ENCODE measurements at regions not wholly inside any gene's neighbourhood (a gene's known extent, or its start where the extent isn't known, plus 50 kb on each side); places are given as distances from the start of the nearest gene placed in this dataset.

GRCh38 chr1:199857108-199857507, 170.4 kb upstream of the NR5A2 start:
- no peak for DNase-seq (ENCODE audit: low read depth)
- no peak for TF ChIP-seq CTCF (IDR thresholded peaks at IDR 0.05; ENCODE audit: insufficient read depth, low read depth, low read length, missing control alignments)
- no peak overlapping the region for H3K4me3 ChIP-seq (ENCODE audit: low read depth, low read length)

DNA sequence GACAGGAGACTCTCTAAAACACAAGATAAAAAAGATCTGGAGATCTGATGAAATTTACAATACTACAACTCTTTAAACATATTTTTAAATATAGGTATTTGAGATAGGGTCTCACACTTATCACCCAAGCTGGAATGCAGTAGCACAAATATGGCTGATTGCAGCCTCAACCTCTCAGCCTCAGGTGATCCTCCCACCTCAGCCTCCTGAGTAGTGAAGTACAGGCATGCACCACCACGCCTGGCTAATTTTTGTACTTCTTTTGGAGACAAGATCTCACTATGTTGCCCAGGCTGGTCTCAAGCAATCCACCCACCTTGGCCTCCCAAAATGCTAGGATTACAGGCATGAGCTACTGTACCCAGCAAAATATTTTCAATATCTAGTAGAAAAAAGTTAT, 170.0 kb upstream of the NR5A2 start:
- no peak for TF ChIP-seq CTCF (IDR thresholded peaks at IDR 0.05; ENCODE audit: insufficient read depth, low read depth, low read length, missing control alignments)
- H3K4me3 ChIP-seq (ENCODE audit: low read depth, low read length), result no peak overlapping the region
- DNase-seq (ENCODE audit: low read depth), result no peak

DNA sequence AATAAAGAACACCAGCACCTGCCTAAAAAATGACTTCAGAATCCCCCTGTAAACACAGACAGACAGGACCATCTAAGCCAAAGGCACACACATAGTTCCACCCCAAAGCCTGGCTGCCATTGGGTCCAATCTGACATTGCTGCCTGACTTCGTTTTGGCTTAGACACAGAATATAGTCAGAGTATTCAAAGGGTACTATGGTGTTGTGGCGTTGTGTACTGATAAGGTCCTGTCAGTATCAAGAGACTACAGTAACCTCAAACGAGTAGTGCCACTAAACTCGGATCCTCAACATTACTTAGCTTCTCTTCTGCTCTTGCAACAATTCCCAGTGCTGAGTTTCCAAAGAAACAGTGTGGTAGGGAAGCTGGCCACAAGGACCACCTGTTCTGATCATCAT, 169.3 kb upstream of the NR5A2 start:
- TF ChIP-seq CTCF (IDR thresholded peaks at IDR 0.05; ENCODE audit: insufficient read depth, low read depth, low read length, missing control alignments), result no peak

GRCh38 chr1:199858856-199859255, 168.7 kb upstream of the NR5A2 start:
- DNase-seq (ENCODE audit: low read depth), result no peak
- H3K4me3 ChIP-seq (ENCODE audit: low read depth, low read length), result no peak overlapping the region
- TF ChIP-seq CTCF (IDR thresholded peaks at IDR 0.05; ENCODE audit: insufficient read depth, low read depth, low read length, missing control alignments), result no peak

More for the DNA sequence above, 169.3 kb upstream of the NR5A2 start:
- DNase-seq (ENCODE audit: low read depth), result no peak
- no peak overlapping the region for H3K4me3 ChIP-seq (ENCODE audit: low read depth, low read length)

DNA sequence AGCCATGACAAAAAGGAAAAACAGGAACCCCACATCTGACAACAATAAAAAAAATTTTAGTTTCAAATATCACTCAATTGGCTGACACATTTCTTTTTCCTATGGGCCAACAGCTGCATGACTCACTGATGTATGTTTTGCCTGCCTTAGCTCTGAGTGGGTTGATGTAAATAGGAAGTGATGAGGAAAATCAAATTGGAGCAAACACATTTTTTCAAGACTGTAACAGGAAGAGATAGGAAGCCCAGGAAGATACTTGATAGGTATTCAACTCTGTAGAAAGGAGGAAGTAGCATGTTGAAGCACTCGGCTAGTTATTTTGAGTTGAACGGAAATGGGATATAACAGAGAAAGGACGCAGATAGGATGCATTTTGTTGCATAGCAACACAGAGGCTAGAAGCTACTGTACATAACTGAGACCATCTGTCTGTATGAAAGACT, 168.0 kb upstream of the NR5A2 start:
- no peak for DNase-seq (ENCODE audit: low read depth)
- no peak overlapping the region for H3K4me3 ChIP-seq (ENCODE audit: low read depth, low read length)
- no peak for TF ChIP-seq CTCF (IDR thresholded peaks at IDR 0.05; ENCODE audit: insufficient read depth, low read depth, low read length, missing control alignments)

DNA sequence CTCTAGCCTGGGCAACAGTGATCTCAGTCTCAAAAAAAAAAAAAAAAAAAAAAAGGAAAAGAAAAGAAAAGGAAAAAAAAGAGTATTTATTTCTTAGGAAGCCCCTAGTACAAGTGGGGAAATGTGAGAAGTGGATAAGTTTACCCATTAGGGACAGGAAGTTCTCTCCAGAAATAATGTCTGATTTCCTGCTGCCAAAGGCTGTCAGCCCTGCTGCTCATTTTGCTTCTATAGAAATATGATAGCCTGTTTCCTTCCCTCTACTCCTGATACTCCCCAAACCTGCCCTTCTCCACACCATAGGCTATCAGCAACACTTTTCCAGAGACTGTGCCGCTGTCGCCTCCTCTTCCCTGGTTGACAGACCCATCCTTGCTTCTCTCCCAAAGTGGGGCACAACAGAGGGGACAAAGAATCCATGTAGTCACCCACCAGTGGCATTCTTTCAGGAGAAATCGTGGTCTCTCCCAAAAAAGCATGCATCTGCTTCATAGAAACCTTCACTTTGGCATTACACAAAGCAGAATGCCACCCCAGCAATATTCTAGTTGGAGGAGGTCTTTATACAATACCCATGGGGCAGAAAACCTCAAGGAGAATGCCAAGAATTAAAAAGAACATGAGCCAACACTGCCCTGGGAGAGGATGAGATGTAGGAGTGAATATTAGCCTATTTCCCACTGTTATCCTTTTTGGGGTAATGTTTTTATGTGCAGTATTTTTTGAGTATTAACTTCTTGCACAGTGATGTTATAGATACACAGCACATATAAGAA, 166.3 kb upstream of the NR5A2 start:
- DNase-seq (ENCODE audit: low read depth), result no peak
- no peak for TF ChIP-seq CTCF (IDR thresholded peaks at IDR 0.05; ENCODE audit: insufficient read depth, low read depth, low read length, missing control alignments)
- no peak overlapping the region for H3K4me3 ChIP-seq (ENCODE audit: low read depth, low read length)

GRCh38 chr1:199862047-199862446, 165.5 kb upstream of the NR5A2 start:
- H3K4me3 ChIP-seq (ENCODE audit: low read depth, low read length), result no peak overlapping the region
- TF ChIP-seq CTCF (IDR thresholded peaks at IDR 0.05; ENCODE audit: insufficient read depth, low read depth, low read length, missing control alignments), result no peak
- no peak for DNase-seq (ENCODE audit: low read depth)

Measured in GM12865 (cell line).